GM23248 (cell line): ENCODE measurements at regions not wholly inside any gene's neighbourhood (a gene's known extent, or its start where the extent isn't known, plus 50 kb on each side); places are given as distances from the start of the nearest gene placed in this dataset.
"Not testable (repeated sequence)": the region's sequence is repeated elsewhere in the genome, so short reads cannot be mapped to it uniquely, and the experiment has no call there.

Experiments
- DNase-seq: peaks from one replicate; pipeline ENCODE4 v3.0.0-alpha.2; 2015
- H2AFZ ChIP-seq: fragments of 200-600 bp; sonication (generic); 2 replicates; pipeline ENCODE4 v1.6.1; 2016; ENCODE audit warnings: antibody characterized with exemption
- H3F3A ChIP-seq: fragments of 200-600 bp; sonication (generic); 2 replicates; pipeline ENCODE4 v1.6.1; 2016; ENCODE audit warnings: mild to moderate bottlenecking, antibody characterized with exemption, mixed run types; ENCODE audit not compliant: insufficient read depth
- H3K27ac ChIP-seq: fragments of 200-600 bp; sonication (generic); 2 replicates; pipeline ENCODE4 v1.5.1; 2016; ENCODE audit warnings: mild to moderate bottlenecking
- H3K27me3 ChIP-seq: fragments of 200-600 bp; sonication (generic); replicated peaks from 2 replicates; pipeline ENCODE4 v1.6.1; 2016; ENCODE audit warnings: mild to moderate bottlenecking; ENCODE audit not compliant: insufficient read depth
- H3K36me3 ChIP-seq: fragments of 200-600 bp; sonication (generic); 2 replicates; pipeline ENCODE4 v1.6.1; 2016; ENCODE audit warnings: low read depth, mild to moderate bottlenecking
- H3K4me1 ChIP-seq: fragments of 200-600 bp; sonication (generic); 2 replicates; pipeline ENCODE4 v1.6.1; 2016; ENCODE audit warnings: mild to moderate bottlenecking; ENCODE audit not compliant: insufficient read depth
- H3K4me2 ChIP-seq: fragments of 200-600 bp; sonication (generic); one replicate; pipeline ENCODE4 v1.6.1; 2016; ENCODE audit warnings: mild to moderate bottlenecking; ENCODE audit not compliant: unreplicated experiment
- H3K4me3 ChIP-seq: fragments of 200-600 bp; sonication (generic); 2 replicates; pipeline ENCODE4 v1.5.1; 2016; ENCODE audit warnings: mild to moderate bottlenecking
- H3K79me2 ChIP-seq: fragments of 200-600 bp; sonication (generic); 2 replicates; pipeline ENCODE4 v1.6.1; 2016; ENCODE audit warnings: mild to moderate bottlenecking; ENCODE audit not compliant: insufficient read depth
- H3K9ac ChIP-seq: fragments of 200-600 bp; sonication (generic); 2 replicates; pipeline ENCODE4 v1.6.1; 2016; ENCODE audit warnings: mild to moderate bottlenecking
- H3K9me2 ChIP-seq: fragments of 200-600 bp; sonication (generic); 2 replicates; pipeline ENCODE4 v1.6.1; 2016; ENCODE audit warnings: mixed run types, mild to moderate bottlenecking, moderate library complexity; ENCODE audit not compliant: insufficient read depth
- H3K9me3 ChIP-seq: fragments of 200-600 bp; sonication (generic); one replicate; pipeline ENCODE4 v1.6.1; 2017; ENCODE audit warnings: low read depth
- H4K20me1 ChIP-seq: fragments of 200-600 bp; sonication (generic); 2 replicates; pipeline ENCODE4 v1.6.0; 2016; ENCODE audit not compliant: insufficient read depth
- EZH2 ChIP-seq: fragments of 200-600 bp; sonication (generic); IDR thresholded peaks from 2 replicates; pipeline ENCODE4 v1.6.1; 2018; ENCODE audit warnings: antibody characterized with exemption, mild to moderate bottlenecking; ENCODE audit not compliant: insufficient read depth, poor library complexity, severe bottlenecking
- EZH2phosphoT487 ChIP-seq: fragments of 200-600 bp; sonication (generic); IDR thresholded peaks from 2 replicates; pipeline ENCODE4 v1.6.1; 2018; ENCODE audit warnings: antibody characterized with exemption, moderate library complexity, mild to moderate bottlenecking, low read depth; ENCODE audit not compliant: insufficient read depth
- WGBS, 2 experiments: methylation state at CpG; one replicate each; pipeline ENCODE4 v1.1.6; 2015 to 2017; ENCODE audit warnings: low lambda C conversion rate in 2 of 2, low coverage in 1 of 2; ENCODE audit errors: missing lambda C conversion rate in 2 of 2; 5-methylcytosine and 5-hydroxymethylcytosine counted together
- in situ Hi-C: fragments of 300-500 bp; cut with MboI; formaldehyde crosslinking; loops from 2 replicates; pipeline ENCODE4 v1.15.0; 2020

- in situ Hi-C loops, result not testable (repeated sequence)
- WGBS, 2 experiments, result 53 to 54% methylated on average over 16 of the region's 16 CpGs
Observed at GRCh38 chr12:131233850-131234789, 280.4 kb downstream of the ADGRD1 start.

GRCh38 chr12:131234841-131235271, 281.1 kb downstream of the ADGRD1 start:
- H3K27ac ChIP-seq, H3K4me1 ChIP-seq, DNase-seq, H3K27me3 ChIP-seq, H3F3A ChIP-seq, H3K36me3 ChIP-seq, H3K9me3 ChIP-seq, H2AFZ ChIP-seq, in situ Hi-C loops, H3K9ac ChIP-seq, H3K4me3 ChIP-seq, H3K9me2 ChIP-seq, H3K79me2 ChIP-seq, H3K4me2 ChIP-seq, H4K20me1 ChIP-seq: not testable (repeated sequence)
- WGBS, 2 experiments, result 21 to 31% methylated on average over 4 to 6 of the region's 8 CpGs

More at GRCh38 chr12:131233850-131234789, 280.4 kb downstream of the ADGRD1 start:
- not testable (repeated sequence) for H3F3A ChIP-seq, H3K27ac ChIP-seq, H3K36me3 ChIP-seq, H2AFZ ChIP-seq, H3K4me2 ChIP-seq, H3K27me3 ChIP-seq, DNase-seq, H3K9me3 ChIP-seq, H3K4me1 ChIP-seq, H3K9me2 ChIP-seq, H4K20me1 ChIP-seq, H3K79me2 ChIP-seq, H3K9ac ChIP-seq, H3K4me3 ChIP-seq

GRCh38 chr12:131235871-131236271, 282.2 kb downstream of the ADGRD1 start:
- Histone ChIP-seq H3K9ac (no peak overlapping the region), H3K79me2 (no peaks in the 10 kb centered on the region), H3K4me3 (no peak overlapping the region), H3K4me1 (no peaks in the 10 kb centered on the region), H3K36me3 (no peaks in the 10 kb centered on the region), H3K9me3 (no peaks in the 10 kb centered on the region), H3K9me2 (no peaks in the 10 kb centered on the region), H3K27me3 (no peaks in the 10 kb centered on the region), H4K20me1 (no peaks in the 10 kb centered on the region), H3K4me2 (no peak overlapping the region), H3K27ac (no peak overlapping the region), H3F3A (no peaks in the 10 kb centered on the region), H2AFZ (no peak overlapping the region)
- 45 to 49% methylated on average over 10 to 12 of the region's 12 CpGs for WGBS, 2 experiments
- TF ChIP-seq EZH2 (no peak), EZH2phosphoT487 (no peak)
- in situ Hi-C loops, result no loop called here
- DNase-seq, result no peak

- Histone ChIP-seq H3K4me1 (no peaks in the 10 kb centered on the region), H3K4me2 (no peak overlapping the region), H3K79me2 (no peaks in the 10 kb centered on the region), H3K9me3 (no peaks in the 10 kb centered on the region), H2AFZ (no peak overlapping the region), H4K20me1 (no peaks in the 10 kb centered on the region), H3K27me3 (no peaks in the 10 kb centered on the region), H3K27ac (no peak overlapping the region), H3K36me3 (no peaks in the 10 kb centered on the region), H3K9me2 (no peaks in the 10 kb centered on the region), H3K4me3 (no peak overlapping the region), H3K9ac (no peak overlapping the region), H3F3A (no peaks in the 10 kb centered on the region)
- TF ChIP-seq EZH2, result no peak
- TF ChIP-seq EZH2phosphoT487, result no peak
- no peak for DNase-seq
- in situ Hi-C loops, result no loop called here
- WGBS, 2 experiments, result 31 to 35% methylated on average over 7 of the region's 7 CpGs
Observed at GRCh38 chr12:131239384-131240094, 285.8 kb downstream of the ADGRD1 start.
